HepG2 (cell line): ENCODE measurements at regions not wholly inside any gene's neighbourhood (a gene's known extent, or its start where the extent isn't known, plus 50 kb on each side); places are given as distances from the start of the nearest gene placed in this dataset.

Experiments used
- CHD2 ChIP-seq: IDR thresholded peaks from 2 replicates; pipeline ENCODE4 v1.6.1; 2011; ENCODE audit warnings: low read depth, low read length, improper control_type of control experiment
- CHD4 ChIP-seq: fragments of 200-600 bp; sonication (generic); IDR thresholded peaks from 2 replicates; pipeline ENCODE4 v1.7.0; 2017; ENCODE audit warnings: mild to moderate bottlenecking, low read length, borderline replicate concordance
- FOXK2 ChIP-seq: fragments of 450-650 bp; IDR thresholded peaks from 2 replicates; pipeline ENCODE4 v1.6.1; 2016
- MAFK ChIP-seq, 2 experiments: IDR thresholded peaks in 1 of 2; conservative IDR thresholded peaks in 1 of 2; 2 replicates each; pipeline ENCODE4 v1.6.1; 2011; ENCODE audit warnings: improper control_type of control experiment in 2 of 2, low read length in 2 of 2
- MYNN ChIP-seq: sonication (generic); formaldehyde crosslinking; IDR thresholded peaks from 2 replicates; pipeline ENCODE4 v1.4.0; 2020; ENCODE audit warnings: mild to moderate bottlenecking, low read depth, missing genetic modification reagents
- NAIF1 ChIP-seq: sonication (generic); formaldehyde crosslinking; IDR thresholded peaks from 2 replicates; pipeline ENCODE4 v1.5.0; 2020; ENCODE audit warnings: mild to moderate bottlenecking, missing genetic modification reagents, borderline replicate concordance
- POLR2A ChIP-seq, 2 experiments: IDR thresholded peaks; 2 replicates each; pipeline ENCODE4 v1.6.1; 2011; ENCODE audit warnings: low read depth in 2 of 2, low read length in 2 of 2, mild to moderate bottlenecking in 1 of 2, moderate library complexity in 1 of 2; ENCODE audit not compliant: insufficient read depth in 1 of 2
- ZNF138 ChIP-seq: sonication (generic); formaldehyde crosslinking; IDR thresholded peaks from 2 replicates; pipeline ENCODE4 v1.5.0; 2020; ENCODE audit warnings: mild to moderate bottlenecking, low read depth, missing genetic modification reagents
- TF ChIP-seq, protein P1 (sequence below): sonication (generic); formaldehyde crosslinking; IDR thresholded peaks from 2 replicates; pipeline ENCODE4 v1.8.0; 2022; ENCODE audit warnings: missing genetic modification reagents, mild to moderate bottlenecking, borderline replicate concordance
- TF ChIP-seq, protein P2 (sequence below): sonication (generic); formaldehyde crosslinking; IDR thresholded peaks from 2 replicates; pipeline ENCODE4 v1.5.0; 2020; ENCODE audit warnings: mild to moderate bottlenecking, missing genetic modification reagents, moderate library complexity

DNA sequence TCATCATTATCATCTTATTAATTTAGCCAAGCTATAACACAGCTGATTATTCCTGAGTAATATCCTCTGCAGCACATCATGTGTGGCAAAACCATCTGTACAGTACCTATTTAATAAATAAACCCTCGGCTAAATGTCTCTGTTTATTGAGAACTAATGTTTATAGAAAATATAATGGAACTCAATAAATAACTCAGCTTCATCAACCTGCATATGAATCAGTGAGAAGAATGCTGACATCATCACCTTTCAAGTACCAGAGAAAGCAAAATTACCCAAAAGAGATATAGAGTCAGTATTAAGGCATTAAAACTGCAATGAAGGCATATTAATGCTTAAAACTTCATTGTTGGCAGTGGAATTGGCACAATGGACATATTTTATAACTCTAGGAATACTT is 558.3 kb downstream of the PLCL1 start:
- TF ChIP-seq MYNN (CRISPR knock-in tag) = no peak
- no peak for TF ChIP-seq CHD4
- TF ChIP-seq, protein P1, sequence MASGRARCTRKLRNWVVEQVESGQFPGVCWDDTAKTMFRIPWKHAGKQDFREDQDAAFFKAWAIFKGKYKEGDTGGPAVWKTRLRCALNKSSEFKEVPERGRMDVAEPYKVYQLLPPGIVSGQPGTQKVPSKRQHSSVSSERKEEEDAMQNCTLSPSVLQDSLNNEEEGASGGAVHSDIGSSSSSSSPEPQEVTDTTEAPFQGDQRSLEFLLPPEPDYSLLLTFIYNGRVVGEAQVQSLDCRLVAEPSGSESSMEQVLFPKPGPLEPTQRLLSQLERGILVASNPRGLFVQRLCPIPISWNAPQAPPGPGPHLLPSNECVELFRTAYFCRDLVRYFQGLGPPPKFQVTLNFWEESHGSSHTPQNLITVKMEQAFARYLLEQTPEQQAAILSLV (CRISPR knock-in tag) = no peak
- no peak for TF ChIP-seq FOXK2
- TF ChIP-seq NAIF1 (CRISPR knock-in tag) = no peak
- TF ChIP-seq CHD2 = no peak
- TF ChIP-seq ZNF138 (CRISPR knock-in tag) = no peak
- TF ChIP-seq MAFK (conservative IDR thresholded peaks at IDR 0.05 in 1 of 2, IDR thresholded peaks at IDR 0.05 in 1 of 2; ENCODE audit: low read length in 2 of 2) = peak; percentile 93 to 97
- no peak for TF ChIP-seq POLR2A (IDR thresholded peaks at IDR 0.05; ENCODE audit: insufficient read depth in 1 of 2, low read depth in 2 of 2, low read length in 2 of 2)
- TF ChIP-seq, protein P2, sequence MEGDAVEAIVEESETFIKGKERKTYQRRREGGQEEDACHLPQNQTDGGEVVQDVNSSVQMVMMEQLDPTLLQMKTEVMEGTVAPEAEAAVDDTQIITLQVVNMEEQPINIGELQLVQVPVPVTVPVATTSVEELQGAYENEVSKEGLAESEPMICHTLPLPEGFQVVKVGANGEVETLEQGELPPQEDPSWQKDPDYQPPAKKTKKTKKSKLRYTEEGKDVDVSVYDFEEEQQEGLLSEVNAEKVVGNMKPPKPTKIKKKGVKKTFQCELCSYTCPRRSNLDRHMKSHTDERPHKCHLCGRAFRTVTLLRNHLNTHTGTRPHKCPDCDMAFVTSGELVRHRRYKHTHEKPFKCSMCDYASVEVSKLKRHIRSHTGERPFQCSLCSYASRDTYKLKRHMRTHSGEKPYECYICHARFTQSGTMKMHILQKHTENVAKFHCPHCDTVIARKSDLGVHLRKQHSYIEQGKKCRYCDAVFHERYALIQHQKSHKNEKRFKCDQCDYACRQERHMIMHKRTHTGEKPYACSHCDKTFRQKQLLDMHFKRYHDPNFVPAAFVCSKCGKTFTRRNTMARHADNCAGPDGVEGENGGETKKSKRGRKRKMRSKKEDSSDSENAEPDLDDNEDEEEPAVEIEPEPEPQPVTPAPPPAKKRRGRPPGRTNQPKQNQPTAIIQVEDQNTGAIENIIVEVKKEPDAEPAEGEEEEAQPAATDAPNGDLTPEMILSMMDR = no peak
